NCI-H2029 (cell line): ENCODE measurements at regions not wholly inside any gene's neighbourhood (a gene's known extent, or its start where the extent isn't known, plus 50 kb on each side); places are given as distances from the start of the nearest gene placed in this dataset.

ENCODE experiments used
- DNase-seq: peaks from one replicate; lab custom pipeline; 2025; lab: John Stamatoyannopoulos, UW

DNA sequence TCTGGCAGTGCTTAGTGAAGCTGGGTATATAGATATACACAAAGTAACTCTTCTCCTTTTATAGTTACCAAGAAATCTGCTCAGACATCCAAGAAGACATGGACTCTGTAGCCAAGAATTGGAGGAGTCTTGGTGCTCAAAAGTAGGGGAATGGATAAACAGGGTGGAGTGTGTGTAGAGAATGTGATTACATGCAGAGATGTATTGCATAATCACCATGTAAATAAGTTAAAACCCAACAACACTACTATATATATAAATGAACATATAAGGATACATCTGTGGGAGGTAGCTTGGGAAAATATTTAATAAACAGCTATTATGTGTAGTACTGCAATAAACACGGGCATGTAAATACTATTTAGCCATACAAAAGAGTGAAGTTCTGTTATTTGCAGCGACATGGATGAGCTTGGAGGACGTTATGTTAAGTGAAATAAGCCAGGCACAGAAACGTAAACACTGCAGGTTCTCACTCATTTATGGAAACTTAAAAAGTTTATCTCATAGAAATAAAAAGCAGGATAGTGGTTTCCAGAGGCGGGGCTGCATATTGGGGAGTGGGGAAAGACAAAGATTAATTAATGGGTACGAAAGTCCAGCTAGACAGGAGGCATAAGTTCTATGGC, 207.5 kb downstream of the TENT4A start:
- DNase-seq, result no peak

GRCh38 chr5:6926491-6927038, 213.3 kb downstream of the TENT4A start:
- DNase-seq, result no peak

- no peak for DNase-seq
These were observed 222.8 kb downstream of the TENT4A start for GRCh38 chr5:6936031-6936430.

- DNase-seq, result no peak
These were observed 224.4 kb downstream of the TENT4A start for GRCh38 chr5:6937677-6938076.

DNA sequence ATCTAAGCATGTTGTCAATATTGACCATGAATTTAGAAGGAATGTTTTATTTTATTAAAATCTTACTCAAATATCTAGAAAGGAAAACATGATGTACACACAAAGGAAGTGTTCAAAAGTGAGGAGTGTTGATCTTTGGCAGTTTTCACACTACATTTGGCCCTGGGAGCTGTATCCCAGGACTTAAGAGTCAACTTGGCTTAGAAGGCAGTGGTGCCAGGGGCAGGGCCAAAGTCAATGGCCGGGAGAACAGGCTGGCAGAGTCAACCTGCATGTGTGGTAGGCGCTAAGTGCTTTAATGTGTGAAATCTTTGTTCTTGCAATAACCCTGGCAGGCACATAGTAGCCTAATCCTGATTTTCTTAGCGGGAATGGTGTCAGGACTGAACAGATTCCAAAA, 228.4 kb downstream of the TENT4A start:
- DNase-seq, result no peak

DNA sequence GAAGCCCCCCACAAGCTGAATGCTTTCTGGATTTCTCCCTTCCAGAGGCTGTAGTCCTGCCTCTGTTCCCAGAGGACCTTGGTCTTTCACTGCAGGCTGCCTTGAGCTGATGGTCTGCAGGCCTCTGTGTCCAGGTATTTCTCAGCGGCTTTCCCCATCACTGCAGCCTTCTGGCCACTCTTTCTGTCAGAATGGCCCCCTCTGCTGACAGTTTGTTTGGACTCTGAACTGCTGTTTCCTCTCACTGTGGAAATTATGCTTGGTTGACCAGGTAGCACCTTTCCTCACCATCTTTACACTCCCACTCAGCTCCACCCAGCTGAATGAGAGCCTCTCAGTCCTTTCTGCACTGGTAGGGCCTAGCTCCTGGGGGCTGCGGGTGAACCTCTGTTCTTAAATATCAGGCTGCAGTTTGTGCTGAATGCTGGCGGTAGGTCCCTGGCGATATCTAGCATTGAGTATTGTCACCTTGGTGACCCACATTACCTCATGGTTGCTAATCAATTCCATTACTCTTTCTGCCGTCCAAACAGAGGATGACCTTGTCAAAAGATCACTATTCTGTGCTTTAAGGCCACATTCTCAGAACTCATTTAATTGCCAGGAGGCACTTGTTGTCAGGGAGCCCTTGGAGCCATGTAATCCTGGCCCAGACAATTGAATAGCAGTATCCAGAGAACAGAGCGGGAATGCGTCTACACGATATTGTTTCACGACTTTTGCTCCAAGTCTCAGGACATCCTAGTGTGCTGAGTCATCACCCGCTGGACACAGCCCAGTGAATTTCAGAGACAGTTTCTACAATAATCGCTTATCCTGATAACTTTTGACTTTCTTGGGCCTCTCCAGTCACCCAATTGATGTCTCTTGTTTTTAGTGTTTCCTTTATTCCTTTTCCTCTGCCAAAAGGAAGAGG, 230.2 kb downstream of the TENT4A start:
- no peak for DNase-seq

- no peak for DNase-seq
These were observed 235.3 kb downstream of the TENT4A start for GRCh38 chr5:6948562-6948961.

DNA sequence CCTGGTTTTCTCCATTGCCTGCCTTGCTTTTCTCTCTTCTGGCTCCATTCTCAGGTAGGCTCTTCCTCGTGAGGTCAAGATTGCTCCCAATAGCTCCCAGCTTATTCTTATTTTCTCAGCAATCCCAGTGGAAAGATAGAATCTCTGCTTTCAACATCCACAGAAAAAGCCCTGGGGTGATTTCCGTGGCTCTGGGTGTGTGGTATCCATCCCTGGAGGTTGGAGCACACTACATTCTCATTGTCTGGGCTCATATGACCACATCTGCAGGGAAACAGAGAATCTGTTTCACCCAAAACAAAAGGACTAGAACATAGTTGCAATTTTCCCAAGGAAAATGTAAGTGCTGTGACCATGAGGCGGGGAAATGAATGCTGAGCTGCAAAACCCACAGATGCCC, 236.0 kb downstream of the TENT4A start:
- DNase-seq, result no peak

DNA sequence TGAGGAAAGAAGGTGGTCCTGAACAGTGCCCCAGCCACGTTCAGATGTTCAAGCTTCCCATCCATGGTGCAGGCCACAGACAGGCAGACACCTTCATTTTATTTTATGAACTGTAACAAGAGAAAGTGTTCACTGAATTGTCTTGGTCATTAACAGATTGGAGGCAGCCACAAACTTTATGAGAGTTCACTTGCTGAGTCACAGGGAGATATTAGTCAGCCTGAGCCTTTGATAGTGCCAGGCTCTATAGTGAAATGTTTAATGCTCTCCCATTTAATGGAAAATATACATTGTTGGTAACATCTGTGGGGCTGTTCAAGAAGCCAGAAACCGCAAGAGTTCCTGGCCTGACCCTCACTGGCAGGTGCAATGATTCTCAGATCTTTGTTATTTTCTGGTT, 237.0 kb downstream of the TENT4A start:
- DNase-seq, result no peak

GRCh38 chr5:6950860-6951259, 237.6 kb downstream of the TENT4A start:
- no peak for DNase-seq

GRCh38 chr5:6961123-6961522, 247.9 kb downstream of the TENT4A start:
- no peak for DNase-seq

- no peak for DNase-seq
These were observed 248.8 kb downstream of the TENT4A start for GRCh38 chr5:6961837-6962635.

DNA sequence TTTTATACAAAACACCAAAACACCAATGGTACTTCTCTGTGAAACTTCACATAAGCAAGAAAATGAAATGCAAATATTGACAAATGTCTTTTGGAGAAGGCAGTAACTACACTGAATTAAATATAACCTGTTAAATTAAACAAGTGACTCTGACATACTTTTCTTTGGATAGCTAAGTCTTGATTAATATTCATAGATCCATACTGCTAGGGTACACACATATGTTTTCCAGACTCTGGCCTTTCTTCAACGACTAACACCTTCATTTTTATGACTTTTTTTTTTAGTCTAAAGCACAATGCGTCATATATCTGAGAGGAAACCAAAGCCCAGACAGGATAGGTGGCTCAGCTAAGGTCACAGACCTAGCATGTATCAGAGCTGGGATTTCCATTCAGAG, 263.7 kb downstream of the TENT4A start:
- no peak for DNase-seq

DNA sequence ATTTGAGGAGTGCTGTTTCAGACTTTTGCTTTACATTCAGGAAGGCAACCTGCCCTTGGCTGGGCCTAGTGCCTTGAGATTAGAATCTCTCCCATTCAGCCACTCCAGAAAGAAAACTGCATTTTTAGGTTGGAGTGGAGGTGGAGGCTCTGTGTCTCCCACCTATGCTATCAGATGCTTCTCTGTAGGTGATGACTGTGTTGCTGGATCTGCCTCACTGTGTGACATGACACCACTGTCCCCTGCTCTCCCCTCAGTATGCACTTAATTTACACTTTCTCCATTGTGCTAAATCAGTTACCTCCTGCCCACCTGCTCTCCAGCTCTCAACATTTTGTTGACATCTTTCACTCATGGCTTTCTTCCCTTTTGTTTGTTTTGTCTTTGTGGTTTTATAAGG, 265.8 kb downstream of the TENT4A start:
- DNase-seq, result no peak

DNA sequence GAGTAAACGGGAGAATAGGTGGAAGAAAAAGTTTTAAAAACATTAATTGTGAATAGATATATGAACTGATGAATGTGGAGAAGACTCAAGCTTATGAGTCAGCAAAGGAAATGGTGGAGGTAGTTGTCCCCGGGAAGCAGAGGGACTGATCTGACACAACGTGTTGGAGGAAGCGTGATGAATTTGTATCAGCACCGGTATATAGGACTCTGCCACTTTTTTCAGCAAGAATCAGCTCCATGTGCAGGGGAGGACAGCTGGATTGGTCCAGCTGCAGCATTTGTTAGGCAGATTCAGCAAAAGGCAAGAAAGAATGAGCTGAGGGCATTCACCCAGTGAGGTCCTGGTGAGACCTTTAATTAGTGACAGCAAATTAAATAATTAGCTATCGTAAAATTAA, 276.0 kb downstream of the TENT4A start:
- no peak for DNase-seq

- no peak for DNase-seq
These were observed 280.9 kb downstream of the TENT4A start for GRCh38 chr5:6994097-6994496.

DNA sequence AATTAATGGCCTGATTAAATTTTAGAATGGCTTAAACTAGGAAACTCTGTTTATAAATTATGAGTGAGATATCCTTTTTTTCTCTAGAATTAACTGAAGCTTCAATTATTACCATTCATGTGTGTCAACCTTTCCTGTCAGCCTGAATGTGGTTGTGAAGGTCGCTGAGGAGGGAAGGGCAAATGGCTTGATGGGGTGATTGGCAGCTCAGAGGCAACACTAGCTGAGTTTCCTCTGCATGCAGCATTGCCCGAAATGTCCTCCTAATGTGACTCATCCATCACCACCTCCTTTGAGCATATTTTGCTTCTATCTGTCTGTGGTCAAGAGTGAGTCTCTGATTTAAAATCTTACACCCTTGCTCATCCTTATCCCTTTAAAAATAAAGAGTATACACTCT, 281.9 kb downstream of the TENT4A start:
- no peak for DNase-seq

DNA sequence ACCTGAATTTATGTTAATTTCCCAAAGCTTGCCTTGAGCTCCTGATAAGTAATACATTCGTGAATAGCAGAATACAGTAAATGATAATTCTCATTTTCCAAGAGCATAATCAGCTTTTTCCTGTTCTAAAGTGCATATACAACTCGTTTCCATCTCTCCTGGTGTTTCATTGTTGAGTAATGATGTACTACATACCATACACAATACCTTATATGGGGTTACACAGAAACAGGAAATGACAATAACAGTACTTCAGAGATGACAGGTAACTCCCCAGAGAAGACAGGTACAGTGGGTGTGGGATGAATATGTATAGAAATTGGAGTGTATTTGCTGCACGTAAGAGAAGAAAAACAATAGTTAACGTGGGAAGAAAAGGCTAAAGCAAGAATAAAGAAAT, 287.1 kb downstream of the TENT4A start:
- DNase-seq, result no peak

- DNase-seq, result no peak
These were observed 297.4 kb downstream of the TENT4A start for GRCh38 chr5:7010591-7010990.

- DNase-seq, result no peak
These were observed 298.8 kb downstream of the TENT4A start for GRCh38 chr5:7012057-7012456.

DNA sequence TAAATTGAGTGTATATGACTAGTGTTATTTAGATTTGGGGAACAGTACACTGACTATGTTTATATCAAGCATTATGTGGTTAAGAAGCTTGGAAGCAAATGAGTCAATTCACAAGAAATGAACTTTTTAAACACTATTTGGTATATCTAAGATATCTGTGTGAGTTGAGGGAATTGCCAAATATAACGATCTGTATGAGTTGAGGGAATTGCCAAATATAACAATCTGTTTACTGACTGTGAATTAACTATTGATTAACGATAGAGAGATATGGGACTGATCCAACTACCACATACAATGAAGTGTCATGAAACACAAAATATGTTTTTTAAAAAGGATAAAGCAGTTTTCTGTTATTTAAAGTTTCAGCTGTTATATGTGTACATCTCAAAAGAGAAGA, 301.4 kb downstream of the TENT4A start:
- DNase-seq, result no peak

- DNase-seq, result no peak
These were observed 302.5 kb downstream of the TENT4A start for GRCh38 chr5:7015586-7016256.
